GM13977 (cell line): ENCODE measurements at regions not wholly inside any gene's neighbourhood (a gene's known extent, or its start where the extent isn't known, plus 50 kb on each side); places are given as distances from the start of the nearest gene placed in this dataset.

ENCODE experiments used
- DNase-seq: peaks from one replicate; pipeline ENCODE4 v3.0.0; 2012; ENCODE audit warnings: low spot score
- in situ Hi-C: fragments of 300-500 bp; cut with MboI; formaldehyde crosslinking; loops from one replicate; pipeline ENCODE4 v1.12.0; 2022; ENCODE audit warnings: low sequenced_read_pairs, low pct_unique_long_range_greater_than_20kb, mixed read lengths, inconsistent platforms; ENCODE audit not compliant: unreplicated experiment
- TF ChIP-seq, protein P1 (sequence below): IDR thresholded peaks from 2 replicates; pipeline ENCODE4 v1.5.1; 2012; ENCODE audit warnings: mild to moderate bottlenecking, control low read depth; ENCODE audit not compliant: insufficient read depth; ENCODE audit errors: extremely low read depth, missing control alignments

DNA sequence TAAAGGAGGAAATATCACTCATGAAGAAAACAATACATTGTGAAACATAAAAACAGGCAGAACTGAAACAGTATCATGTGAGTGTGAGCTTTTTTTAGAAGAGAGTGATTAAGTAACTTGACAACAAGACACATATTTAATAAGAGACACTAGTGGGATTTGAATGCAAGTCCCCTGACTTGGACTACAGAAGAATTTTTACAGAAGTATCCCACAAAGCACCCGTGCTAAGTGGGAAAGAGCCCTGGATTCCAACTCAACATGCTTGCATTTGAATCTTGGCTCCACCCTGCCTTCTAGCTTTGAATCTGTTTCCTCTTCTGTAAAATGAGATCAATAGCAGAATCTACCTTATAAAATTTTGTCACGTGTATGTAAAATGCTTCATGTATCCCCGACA lies 166.2 kb downstream of the ZNF365 start:
- in situ Hi-C loops: no loop called here
- TF ChIP-seq, protein P1, sequence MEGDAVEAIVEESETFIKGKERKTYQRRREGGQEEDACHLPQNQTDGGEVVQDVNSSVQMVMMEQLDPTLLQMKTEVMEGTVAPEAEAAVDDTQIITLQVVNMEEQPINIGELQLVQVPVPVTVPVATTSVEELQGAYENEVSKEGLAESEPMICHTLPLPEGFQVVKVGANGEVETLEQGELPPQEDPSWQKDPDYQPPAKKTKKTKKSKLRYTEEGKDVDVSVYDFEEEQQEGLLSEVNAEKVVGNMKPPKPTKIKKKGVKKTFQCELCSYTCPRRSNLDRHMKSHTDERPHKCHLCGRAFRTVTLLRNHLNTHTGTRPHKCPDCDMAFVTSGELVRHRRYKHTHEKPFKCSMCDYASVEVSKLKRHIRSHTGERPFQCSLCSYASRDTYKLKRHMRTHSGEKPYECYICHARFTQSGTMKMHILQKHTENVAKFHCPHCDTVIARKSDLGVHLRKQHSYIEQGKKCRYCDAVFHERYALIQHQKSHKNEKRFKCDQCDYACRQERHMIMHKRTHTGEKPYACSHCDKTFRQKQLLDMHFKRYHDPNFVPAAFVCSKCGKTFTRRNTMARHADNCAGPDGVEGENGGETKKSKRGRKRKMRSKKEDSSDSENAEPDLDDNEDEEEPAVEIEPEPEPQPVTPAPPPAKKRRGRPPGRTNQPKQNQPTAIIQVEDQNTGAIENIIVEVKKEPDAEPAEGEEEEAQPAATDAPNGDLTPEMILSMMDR: no peak
- DNase-seq: no peak

DNA sequence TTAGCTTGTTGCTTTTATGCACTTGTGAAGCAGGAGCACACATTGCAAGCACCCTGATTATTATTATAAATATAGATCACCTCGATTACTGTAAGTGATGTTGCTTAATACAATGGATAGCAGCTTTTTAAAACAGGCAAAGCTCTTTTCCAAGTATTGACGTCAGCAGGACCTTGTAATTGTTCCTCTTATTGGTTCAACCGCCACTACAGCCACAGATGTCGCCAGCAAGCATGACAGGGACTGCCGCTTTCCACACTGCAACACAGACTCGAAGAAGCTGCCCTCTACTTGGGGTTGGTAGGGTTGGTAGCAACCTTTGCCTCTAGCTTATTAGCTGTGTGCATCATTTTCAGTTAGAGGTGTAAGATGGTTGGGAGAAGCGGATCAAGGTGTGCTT lies 167.6 kb downstream of the ZNF365 start:
- in situ Hi-C loops: no loop called here
- TF ChIP-seq, protein P1: no peak
- DNase-seq: no peak

DNA sequence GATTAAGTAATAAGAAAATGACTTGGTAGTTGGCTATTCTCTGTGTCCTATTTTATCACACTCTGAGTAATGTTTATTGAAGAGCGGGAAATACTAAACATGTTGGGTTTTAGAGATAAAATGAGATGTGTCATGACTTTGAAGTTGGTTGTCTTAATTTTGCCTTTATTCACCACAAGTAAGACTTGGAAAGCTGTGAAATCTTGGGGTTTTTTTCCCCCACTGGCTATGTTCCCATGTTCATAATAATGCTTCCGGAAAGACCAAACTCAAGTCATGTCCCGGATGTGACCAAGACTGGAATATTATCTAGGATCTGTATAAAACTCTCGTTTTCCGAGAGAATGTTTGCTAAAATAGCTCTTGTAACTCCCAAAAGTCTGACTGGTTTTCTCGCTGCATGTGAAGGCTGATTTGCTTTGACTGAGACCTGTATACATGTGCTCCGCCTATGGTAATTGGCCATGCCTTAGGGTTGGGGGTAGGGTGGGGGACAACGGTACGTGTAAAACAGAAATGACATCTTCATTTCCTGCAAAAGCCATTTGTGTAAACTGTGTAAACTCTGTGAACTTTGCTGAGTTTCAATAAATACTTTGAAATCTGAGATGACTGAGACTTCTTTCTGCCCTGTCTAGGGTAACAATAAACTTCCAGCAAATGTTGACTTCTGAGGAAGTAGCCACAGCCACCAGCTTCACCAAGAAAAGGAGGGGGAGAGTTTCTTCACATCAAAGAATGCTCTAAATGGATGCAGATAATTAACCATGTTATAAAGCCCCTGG lies 169.6 kb downstream of the ZNF365 start:
- no peak for DNase-seq
- TF ChIP-seq, protein P1: no peak
- in situ Hi-C loops: no loop called here

DNA sequence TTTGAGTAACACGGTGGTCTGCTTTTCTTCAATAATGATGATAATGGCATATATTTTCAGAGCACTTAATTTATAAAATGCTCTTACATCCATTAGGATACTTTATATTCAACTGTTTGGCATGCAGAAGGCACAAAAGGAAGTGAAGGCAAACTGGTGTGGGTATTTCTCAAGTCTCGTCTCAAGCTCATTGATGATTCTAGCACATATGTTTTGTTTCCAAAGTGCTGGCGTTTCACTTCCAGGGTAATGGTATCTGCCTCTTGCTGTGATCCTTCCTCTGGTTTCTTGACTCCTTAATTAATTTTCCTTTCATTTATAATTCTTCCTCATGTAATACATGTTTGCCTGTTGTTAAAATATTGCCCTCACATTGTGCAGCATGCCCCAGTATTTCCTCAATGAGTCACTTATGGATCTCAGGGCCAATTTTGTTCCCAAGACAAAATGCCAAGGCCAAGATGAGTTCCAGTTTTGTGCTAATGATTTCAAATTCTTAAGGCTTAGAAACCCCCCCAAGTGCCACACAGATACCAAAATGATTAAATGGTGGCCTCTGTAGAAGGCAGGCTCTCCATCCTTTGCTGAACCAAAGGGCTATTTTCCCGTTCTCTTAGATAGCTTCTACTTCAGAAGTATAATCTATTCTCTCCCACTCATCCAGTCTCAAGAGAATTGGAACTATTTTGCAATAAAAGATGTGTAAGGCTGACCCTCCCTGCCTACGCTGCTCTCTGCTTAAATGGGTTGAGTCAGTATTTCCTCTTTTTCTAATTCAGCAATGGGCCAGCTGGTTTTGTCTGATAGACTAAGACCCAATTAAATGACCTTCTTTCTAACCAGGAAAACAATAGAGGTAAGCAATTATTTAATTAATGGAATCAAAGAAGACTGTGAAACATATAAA lies 171.2 kb downstream of the ZNF365 start:
- in situ Hi-C loops: no loop called here
- TF ChIP-seq, protein P1: no peak

DNA sequence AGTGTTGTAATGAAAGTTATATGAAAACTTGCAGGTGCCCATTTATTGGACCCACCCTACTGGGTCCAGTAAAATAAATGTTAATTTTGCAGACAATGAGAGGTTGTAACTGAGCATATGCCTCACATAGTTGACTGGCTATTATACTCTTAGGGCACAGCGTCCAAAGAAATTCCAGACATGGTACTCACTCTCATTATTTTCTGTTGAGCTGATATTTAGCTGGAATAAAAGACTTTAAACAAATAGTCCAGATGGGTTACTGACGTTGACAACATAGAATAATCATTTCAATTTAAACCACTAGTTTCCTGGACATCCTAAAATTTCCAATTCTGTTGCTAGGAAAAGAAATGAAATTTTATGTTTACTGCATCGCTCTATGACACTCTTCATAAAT lies 174.5 kb downstream of the ZNF365 start:
- in situ Hi-C loops: no loop called here
- TF ChIP-seq, protein P1: no peak
- no peak for DNase-seq

More for the DNA sequence above, 171.2 kb downstream of the ZNF365 start:
- no peak for DNase-seq

DNA sequence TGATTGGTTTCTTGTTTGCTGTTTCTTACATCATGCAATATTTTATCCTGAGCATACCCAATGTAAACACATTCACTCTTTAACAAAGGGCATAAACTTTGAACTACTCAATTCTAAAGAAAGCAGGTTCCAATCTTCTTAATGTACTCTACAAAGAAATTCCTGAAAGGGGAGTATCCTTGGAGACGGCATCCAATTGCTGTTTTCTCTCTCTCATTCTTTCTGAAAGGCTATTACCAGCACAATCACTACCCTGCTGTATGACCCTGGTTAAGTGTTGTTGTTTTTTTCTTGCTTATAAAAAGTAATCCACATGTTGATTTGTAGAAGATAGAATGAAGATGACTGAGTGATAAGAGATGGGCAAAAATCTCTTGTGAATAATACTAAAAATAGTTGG lies 176.0 kb downstream of the ZNF365 start:
- in situ Hi-C loops: no loop called here
- no peak for DNase-seq
- TF ChIP-seq, protein P1: no peak
